OCI-LY3 (cell line): ENCODE measurements at regions not wholly inside any gene's neighbourhood (a gene's known extent, or its start where the extent isn't known, plus 50 kb on each side); places are given as distances from the start of the nearest gene placed in this dataset.

Experiments
- H2AFZ ChIP-seq: fragments of 200-600, 300-600 bp; shearing (Covaris generic); 2 replicates; pipeline ENCODE4 v1.6.0; 2014; ENCODE audit warnings: antibody characterized with exemption, low read depth, low read length
- H3K27ac ChIP-seq: fragments of 200-600, 300-600 bp; sonication (generic); 2 replicates; pipeline ENCODE4 v1.5.1; 2014; ENCODE audit warnings: mild to moderate bottlenecking, low read length, moderate library complexity, mixed read lengths
- H3K27me3 ChIP-seq: fragments of 200-600, 300-600 bp; sonication (generic); 2 replicates; pipeline ENCODE4 v1.6.1; 2014; ENCODE audit warnings: low read depth, low read length, mixed read lengths
- H3K36me3 ChIP-seq: fragments of 200-600, 300-600 bp; sonication (generic); replicated peaks from 2 replicates; pipeline ENCODE3; 2014; ENCODE audit warnings: low read depth, low read length, mixed read lengths
- H3K4me1 ChIP-seq: fragments of 300-600, 200-600 bp; sonication (generic); 2 replicates; pipeline ENCODE4 v1.6.1; 2014; ENCODE audit warnings: low read length, mixed read lengths
- H3K4me2 ChIP-seq: fragments of 200-600, 300-600 bp; sonication (generic); 2 replicates; pipeline ENCODE4 v1.6.1; 2014; ENCODE audit warnings: low read length, mixed read lengths
- H3K4me3 ChIP-seq: fragments of 300-600, 200-600 bp; sonication (generic); 2 replicates; pipeline ENCODE4 v1.5.1; 2014; ENCODE audit warnings: antibody characterized with exemption, mild to moderate bottlenecking, low read length, moderate library complexity
- H3K79me2 ChIP-seq: fragments of 300-600, 200-600 bp; shearing (Covaris generic); 2 replicates; pipeline ENCODE4 v1.6.1; 2014; ENCODE audit warnings: mild to moderate bottlenecking, low read length, mixed read lengths
- H3K9ac ChIP-seq: fragments of 300-600, 200-600 bp; shearing (Covaris generic); 2 replicates; pipeline ENCODE4 v1.6.0; 2014; ENCODE audit warnings: mild to moderate bottlenecking, low read length, moderate library complexity
- H3K9me3 ChIP-seq: fragments of 200-600, 300-600 bp; shearing (Covaris generic); 2 replicates; pipeline ENCODE4 v1.6.1; 2014; ENCODE audit warnings: low read length, mixed read lengths; ENCODE audit not compliant: insufficient read depth
- H4K20me1 ChIP-seq: fragments of 200-600, 300-600 bp; sonication (generic); 2 replicates; pipeline ENCODE4 v1.6.1; 2016; ENCODE audit warnings: low read length, mixed read lengths; ENCODE audit not compliant: insufficient read depth
- CTCF ChIP-seq: fragments of 200-600, 300-600 bp; sonication (generic); IDR thresholded peaks from 2 replicates; pipeline ENCODE4 v1.5.1; 2014; ENCODE audit warnings: antibody characterized with exemption, low read length, low read depth
- EZH2phosphoT487 ChIP-seq: fragments of 200-600 bp; shearing (Covaris generic); IDR thresholded peaks from 2 replicates; pipeline ENCODE4 v1.6.1; 2018; ENCODE audit warnings: antibody characterized with exemption, mixed run types, low read depth

GRCh38 chr7:46387646-46388045, 466.6 kb upstream of the IGFBP3 start:
- no peak overlapping the region for H3K4me3 ChIP-seq
- TF ChIP-seq EZH2phosphoT487, result no peak
- no peak overlapping the region for H3K4me2 ChIP-seq
- H4K20me1 ChIP-seq, result no peaks in the 10 kb centered on the region
- no peak overlapping the region for H2AFZ ChIP-seq
- no peaks in the 10 kb centered on the region for H3K4me1 ChIP-seq
- H3K9me3 ChIP-seq, result no peaks in the 10 kb centered on the region
- no peaks in the 10 kb centered on the region for H3K36me3 ChIP-seq
- no peaks in the 10 kb centered on the region for H3K27me3 ChIP-seq
- H3K9ac ChIP-seq, result no peak overlapping the region
- H3K79me2 ChIP-seq, result no peaks in the 10 kb centered on the region
- H3K27ac ChIP-seq, result no peak overlapping the region

DNA sequence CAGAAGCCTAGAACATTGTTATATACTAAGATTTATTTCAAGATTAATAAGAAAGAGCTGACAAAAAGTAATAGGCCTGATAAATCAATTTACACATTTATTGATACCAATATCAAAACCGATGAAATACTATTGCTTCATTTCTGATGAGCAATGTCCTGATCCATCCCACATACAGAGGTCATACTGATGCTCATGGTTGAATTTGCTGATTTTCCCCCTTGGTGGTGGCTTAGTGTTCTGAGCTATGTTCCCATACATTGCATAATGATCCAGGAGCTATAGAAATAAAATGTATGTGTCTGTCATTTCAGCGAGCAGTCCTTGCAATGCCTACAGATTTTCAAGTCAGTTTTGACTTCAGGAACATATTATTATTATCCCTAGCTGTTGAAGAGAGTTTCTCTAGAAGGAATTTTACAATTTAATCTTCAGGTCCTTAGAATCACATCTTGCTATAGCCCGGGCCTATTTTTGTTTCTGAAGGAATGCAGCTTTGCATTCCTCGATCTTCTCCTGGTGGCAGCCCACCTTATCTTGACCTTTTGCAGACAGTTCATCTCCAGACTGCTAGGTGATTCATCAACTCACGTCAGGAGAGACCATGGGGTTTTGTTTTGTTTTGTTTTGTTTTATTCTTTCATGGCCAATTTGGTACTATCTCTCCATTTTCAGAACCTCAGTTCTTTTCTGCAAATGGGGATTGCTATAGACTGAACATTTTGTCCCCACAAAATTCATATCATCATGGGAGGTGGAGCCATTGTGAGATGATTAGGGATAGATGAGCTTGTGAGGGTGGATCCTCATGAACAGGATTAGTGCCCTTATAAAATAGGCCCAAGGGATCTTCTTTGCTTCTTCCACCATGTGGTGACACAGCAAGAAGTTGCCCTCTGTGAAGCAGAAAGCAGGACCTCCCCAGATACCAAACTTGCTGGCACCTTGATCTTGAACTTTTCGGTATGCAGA, 465.6 kb upstream of the IGFBP3 start:
- Histone ChIP-seq H4K20me1 (no peaks in the 10 kb centered on the region), H3K9me3 (no peaks in the 10 kb centered on the region), H3K4me2 (no peak overlapping the region), H2AFZ (no peak overlapping the region), H3K27ac (no peak overlapping the region), H3K4me1 (no peaks in the 10 kb centered on the region), H3K27me3 (no peaks in the 10 kb centered on the region), H3K9ac (no peak overlapping the region), H3K36me3 (no peaks in the 10 kb centered on the region), H3K79me2 (no peaks in the 10 kb centered on the region), H3K4me3 (no peak overlapping the region)
- no peak for TF ChIP-seq EZH2phosphoT487
- TF ChIP-seq CTCF, result no peak

GRCh38 chr7:46385662-46386309, 464.7 kb upstream of the IGFBP3 start:
- Histone ChIP-seq H3K4me1 (no peaks in the 10 kb centered on the region), H3K27ac (no peak overlapping the region), H3K4me3 (no peak overlapping the region), H3K4me2 (no peak overlapping the region), H3K79me2 (no peaks in the 10 kb centered on the region), H3K9me3 (no peaks in the 10 kb centered on the region), H3K9ac (no peak overlapping the region), H4K20me1 (no peaks in the 10 kb centered on the region), H3K27me3 (no peaks in the 10 kb centered on the region), H2AFZ (no peak overlapping the region), H3K36me3 (no peaks in the 10 kb centered on the region)
- TF ChIP-seq CTCF, result no peak
- TF ChIP-seq EZH2phosphoT487, result no peak

DNA sequence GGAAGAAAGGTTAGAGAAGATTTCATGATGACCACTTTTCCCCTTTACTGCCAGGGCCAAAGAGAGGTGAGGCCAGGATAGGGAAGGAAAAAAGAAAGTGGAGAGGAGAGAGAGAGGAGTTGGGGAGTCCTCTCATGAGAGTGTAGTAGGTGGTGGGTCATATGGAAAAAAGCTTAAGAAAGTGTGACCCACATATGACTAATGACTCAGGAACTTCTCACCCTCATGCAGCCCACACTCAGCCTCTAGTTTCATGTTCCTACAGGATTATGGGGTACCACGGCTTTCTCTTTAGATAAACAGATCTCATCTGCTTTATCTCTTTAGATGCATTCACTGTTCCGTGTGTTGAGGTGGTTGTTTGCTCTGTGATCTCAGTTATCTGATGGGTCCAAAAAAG, 462.5 kb upstream of the IGFBP3 start:
- Histone ChIP-seq H2AFZ (no peak overlapping the region), H3K27me3 (no peaks in the 10 kb centered on the region), H3K27ac (no peak overlapping the region), H3K4me1 (no peaks in the 10 kb centered on the region), H3K79me2 (no peaks in the 10 kb centered on the region), H3K36me3 (no peaks in the 10 kb centered on the region), H3K4me2 (no peak overlapping the region), H4K20me1 (no peaks in the 10 kb centered on the region), H3K4me3 (no peak overlapping the region), H3K9ac (no peak overlapping the region), H3K9me3 (no peaks in the 10 kb centered on the region)
- TF ChIP-seq EZH2phosphoT487, result no peak
- TF ChIP-seq CTCF, result no peak
